NCI-H510A treated with DMSO at 0.1 percent for 48 hours (cell line): ENCODE measurements at regions not wholly inside any gene's neighbourhood (a gene's known extent, or its start where the extent isn't known, plus 50 kb on each side); places are given as distances from the start of the nearest gene placed in this dataset.

Experiments used
- DNase-seq: peaks from one replicate; lab custom pipeline; 2025; lab: John Stamatoyannopoulos, UW

- DNase-seq: no peak
These were observed 887.7 kb upstream of the MAN1A1 start for GRCh38 chr6:120237221-120237620.

- DNase-seq: no peak
These were observed 880.4 kb upstream of the MAN1A1 start for GRCh38 chr6:120230008-120230407.

GRCh38 chr6:120228297-120228696, 878.7 kb upstream of the MAN1A1 start:
- no peak for DNase-seq

DNA sequence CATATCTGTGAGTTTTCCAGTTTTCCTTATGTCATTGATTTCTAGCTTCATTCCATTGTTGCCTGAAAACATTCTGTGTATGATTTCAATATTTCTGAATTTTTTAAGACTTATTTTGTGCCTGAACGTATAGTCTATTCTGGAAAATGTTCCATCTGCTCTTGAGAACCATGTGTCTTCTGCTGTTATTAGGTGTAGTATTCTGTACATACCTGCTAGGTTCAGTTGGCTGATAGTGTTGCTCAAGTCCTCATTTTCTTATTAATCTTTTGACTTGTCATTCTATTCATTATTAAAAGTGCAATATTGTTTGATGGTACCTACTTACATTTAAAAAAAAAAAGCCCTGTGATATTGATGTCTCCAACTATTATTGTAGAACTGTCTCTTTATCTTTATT, 869.8 kb upstream of the MAN1A1 start:
- DNase-seq: no peak

- no peak for DNase-seq
These were observed 864.5 kb upstream of the MAN1A1 start for GRCh38 chr6:120214088-120214499.

- DNase-seq: no peak
These were observed 862.6 kb upstream of the MAN1A1 start for GRCh38 chr6:120211955-120212792.

GRCh38 chr6:120202878-120203277, 853.3 kb upstream of the MAN1A1 start:
- DNase-seq: no peak

DNA sequence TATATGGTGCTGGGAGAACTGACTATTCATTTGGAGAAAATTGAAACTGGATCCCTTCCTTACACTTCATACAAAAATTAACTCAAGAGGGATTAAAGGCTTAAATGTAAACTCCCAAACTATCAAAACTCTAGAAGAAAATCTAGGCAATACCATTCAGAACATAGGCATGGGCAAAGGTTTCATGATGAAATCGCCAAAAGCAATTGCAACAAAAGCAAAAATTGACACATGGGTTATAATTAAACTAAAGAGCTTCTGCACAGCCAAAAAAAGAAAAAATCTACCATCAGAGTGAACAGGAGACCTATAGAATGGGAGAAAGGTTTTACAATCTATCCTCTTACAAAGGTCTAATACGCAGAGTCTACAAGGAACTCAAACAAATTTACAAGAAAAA, 851.3 kb upstream of the MAN1A1 start:
- no peak for DNase-seq

GRCh38 chr6:120198033-120198432, 848.5 kb upstream of the MAN1A1 start:
- no peak for DNase-seq

GRCh38 chr6:120186080-120186479, 836.5 kb upstream of the MAN1A1 start:
- no peak for DNase-seq

DNA sequence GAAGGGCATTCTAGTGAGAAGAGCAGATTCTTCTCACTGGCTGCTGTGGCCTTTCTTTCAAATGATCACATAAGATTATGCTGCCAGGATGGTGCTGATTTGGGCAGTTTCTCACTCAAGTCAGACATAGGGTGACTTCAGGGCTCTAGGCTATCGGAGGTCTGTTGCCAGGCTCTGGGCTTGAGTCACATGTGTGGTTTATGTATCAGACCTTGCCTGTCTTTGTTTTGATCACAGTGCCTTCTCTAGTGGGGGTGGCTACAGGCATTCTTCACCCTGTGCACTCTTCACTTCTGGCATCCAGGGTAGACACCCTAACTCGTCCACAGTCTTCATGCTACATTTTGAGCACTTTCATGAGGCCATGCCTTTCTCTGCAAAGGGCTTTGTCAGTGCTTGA, 823.7 kb upstream of the MAN1A1 start:
- DNase-seq: no peak

DNA sequence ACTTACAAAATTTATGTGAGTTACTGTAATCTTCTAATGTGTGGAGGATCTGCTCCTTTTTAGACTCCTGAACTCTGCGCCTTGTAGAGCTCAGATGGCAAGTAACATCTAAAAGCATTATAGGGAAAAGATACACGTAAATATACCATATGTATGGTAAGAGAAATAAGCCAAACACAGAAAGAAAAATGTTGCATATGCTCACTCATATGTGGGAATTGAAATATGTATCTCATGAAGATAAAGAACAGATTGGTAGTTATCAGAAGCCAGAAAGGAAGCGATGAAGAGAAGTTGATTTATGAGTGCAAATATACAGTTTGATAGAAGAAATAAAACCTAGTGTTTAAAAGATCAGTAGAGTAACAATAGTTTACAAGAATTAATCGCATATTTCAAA, 815.0 kb upstream of the MAN1A1 start:
- no peak for DNase-seq

GRCh38 chr6:120157873-120158272, 808.3 kb upstream of the MAN1A1 start:
- DNase-seq: no peak

DNA sequence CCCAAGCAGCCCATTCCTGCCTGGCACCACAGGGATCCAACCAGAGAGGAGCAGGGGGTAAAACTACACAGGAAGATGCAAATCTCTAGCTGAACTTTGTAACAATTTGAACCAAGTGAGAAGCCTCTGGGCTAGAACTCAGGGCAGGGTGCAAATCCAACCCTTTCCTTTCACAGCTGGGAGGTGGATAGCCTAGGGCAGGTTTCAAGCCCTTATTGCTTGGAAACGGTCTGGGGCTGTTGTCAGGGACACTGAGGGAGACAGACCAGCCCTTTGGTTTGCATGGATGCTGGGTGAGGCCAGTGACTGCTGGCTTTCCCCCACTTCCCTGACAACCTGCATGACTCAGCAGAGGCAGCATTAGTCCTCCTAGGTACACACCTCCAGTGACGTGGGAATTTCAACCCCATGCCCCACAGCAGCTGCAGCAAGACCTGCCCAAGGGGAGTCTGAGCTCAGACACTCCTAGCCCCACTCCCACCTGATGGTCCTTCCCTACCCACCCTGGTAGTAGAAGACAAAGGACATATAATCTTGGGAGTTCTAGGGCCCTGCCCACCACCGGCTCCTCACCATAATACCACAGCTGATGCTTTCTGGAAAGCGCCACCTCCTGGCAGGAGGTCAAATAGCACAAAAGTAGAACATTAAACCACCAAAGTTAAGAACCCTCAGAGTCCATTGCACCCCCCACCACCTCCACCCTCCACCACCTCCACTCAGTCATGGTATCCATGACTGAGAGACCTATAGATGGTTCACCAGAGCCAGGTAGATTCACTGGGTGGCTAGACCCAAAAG, 797.7 kb upstream of the MAN1A1 start:
- DNase-seq: no peak

- DNase-seq: no peak
These were observed 792.0 kb upstream of the MAN1A1 start for GRCh38 chr6:120141601-120142000.

DNA sequence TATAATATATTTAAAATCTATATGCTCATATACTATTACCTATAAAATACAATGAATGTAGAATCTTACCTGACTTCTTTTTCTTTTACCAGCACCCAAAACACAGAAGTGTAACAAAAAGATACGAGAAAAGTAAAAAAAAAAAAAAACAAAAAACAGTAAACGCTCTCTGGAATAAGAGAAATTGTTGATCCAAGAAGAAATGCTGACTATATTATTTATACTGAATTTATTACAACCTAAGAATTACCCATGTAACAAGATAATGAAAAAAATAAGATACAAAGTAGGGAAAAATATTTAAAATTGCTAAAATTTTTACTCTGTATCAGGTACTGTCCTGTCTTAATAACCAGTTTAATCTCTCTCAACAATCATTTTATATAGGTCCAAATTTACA, 787.9 kb upstream of the MAN1A1 start:
- DNase-seq: no peak

- DNase-seq: no peak
These were observed 779.7 kb upstream of the MAN1A1 start for GRCh38 chr6:120129228-120129627.

DNA sequence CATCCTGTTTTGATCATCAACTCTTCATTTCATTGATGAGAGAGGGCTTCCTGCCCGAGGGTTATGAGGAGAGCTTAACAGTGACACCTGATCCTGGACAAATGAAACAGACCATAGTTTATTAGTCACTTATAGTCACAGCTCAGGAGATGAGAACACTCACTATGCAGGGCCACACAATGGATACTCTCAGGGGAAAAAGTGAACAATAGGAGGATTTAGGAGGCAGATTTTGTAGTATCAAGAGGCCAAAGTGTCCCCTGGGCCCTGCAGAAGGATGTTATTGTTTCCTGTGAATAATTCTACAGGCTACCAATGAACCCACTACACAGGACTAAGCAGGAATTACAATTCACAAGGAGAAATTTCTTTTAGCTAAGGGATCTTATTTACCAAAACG, 772.8 kb upstream of the MAN1A1 start:
- DNase-seq: peak; percentile 64

- DNase-seq: no peak
These were observed 766.8 kb upstream of the MAN1A1 start for GRCh38 chr6:120116343-120116742.

- no peak for DNase-seq
These were observed 763.4 kb upstream of the MAN1A1 start for GRCh38 chr6:120112980-120113379.

- DNase-seq: no peak
These were observed 761.4 kb upstream of the MAN1A1 start for GRCh38 chr6:120111001-120111400.

- peak; percentile 2 for DNase-seq
These were observed 758.7 kb upstream of the MAN1A1 start for GRCh38 chr6:120108061-120108795.

DNA sequence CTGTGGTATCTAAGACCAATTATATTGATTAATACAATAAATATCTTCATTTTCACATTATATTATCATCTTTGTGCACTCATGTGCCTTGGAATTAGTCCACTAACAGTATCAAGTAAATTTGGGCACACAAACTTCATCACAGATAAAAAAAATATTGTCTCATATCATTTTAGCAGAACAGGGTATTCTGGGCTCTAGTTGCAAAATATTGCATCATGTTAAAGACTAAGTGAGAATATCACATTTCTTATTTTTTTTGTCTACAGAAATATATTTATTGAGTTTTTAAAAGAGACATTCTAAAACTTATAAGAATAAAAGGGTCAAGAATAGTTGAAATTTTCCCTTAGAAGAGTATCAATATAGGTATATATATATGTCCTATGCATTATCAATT, 754.1 kb upstream of the MAN1A1 start:
- DNase-seq: no peak
